ENCODE measurements at regions not wholly inside any gene's neighbourhood (a gene's known extent, or its start where the extent isn't known, plus 50 kb on each side); places are given as distances from the start of the nearest gene placed in this dataset.

DNA sequence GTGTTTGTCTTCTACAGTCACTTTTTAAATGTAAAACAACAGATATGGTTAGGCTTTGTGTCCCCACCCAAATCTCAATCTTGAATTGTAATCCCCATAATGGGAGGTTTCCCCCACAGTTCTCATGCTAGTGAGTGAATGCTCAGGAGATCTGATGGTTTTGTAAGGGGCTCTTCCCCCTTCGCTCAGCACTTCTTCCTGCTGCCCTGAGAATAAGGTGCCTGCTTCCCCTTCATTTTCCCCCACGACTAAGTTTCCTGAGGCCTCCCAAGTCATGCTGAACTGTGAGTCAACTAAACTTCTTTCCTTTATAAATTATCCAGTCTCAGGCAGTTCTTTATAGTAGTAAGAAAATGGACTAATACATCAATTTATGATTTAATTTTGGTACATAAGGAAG is 118.0 kb upstream of the SNTG2 start:
- Histone ChIP-seq H3K27ac (ENCODE audit: extremely low read depth, low read depth, low read length) (no peak overlapping the region), H3K9me3 (ENCODE audit: control insufficient read depth, insufficient read depth, low read depth, low read length) (no peaks in the 10 kb centered on the region), H3K4me1 (ENCODE audit: control insufficient read depth, insufficient read depth, low read length) (no peaks in the 10 kb centered on the region), H3K4me3 (ENCODE audit: low read depth, low read length) (no peak overlapping the region), H3K36me3 (ENCODE audit: control insufficient read depth in 2 of 2, insufficient read depth in 1 of 2, low read length in 2 of 2) (no peaks in the 10 kb centered on the region)
- TF ChIP-seq TCF7L2 (IDR thresholded peaks at IDR 0.05; ENCODE audit: borderline replicate concordance, low read depth, low read length) (no peak), ZFP69B (tag by site-specific recombination; IDR thresholded peaks at IDR 0.05) (no peak)
- ChIA-PET POLR2A (no interaction called here), CTCF (no interaction called here)

DNA sequence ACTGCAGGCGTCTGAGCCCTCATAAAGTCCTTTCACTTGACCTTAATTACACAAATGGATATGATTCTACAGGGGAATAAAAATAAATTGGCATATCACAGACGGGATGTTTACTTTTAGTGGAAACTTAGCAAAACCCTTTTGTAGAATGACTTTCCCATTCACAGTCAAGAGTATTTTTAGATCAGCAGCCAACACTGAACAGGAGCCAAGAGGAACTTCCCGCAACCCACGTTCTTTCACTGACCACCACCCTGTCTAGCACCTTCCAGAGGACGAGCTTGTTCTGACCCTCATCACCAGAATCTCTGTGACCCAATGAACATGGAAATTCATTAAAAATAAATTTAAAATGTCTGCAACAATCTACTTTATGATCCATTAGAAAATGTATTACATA is 119.0 kb upstream of the SNTG2 start:
- Histone ChIP-seq H3K9me3 (ENCODE audit: control insufficient read depth, insufficient read depth, low read depth, low read length) (no peaks in the 10 kb centered on the region), H3K27ac (ENCODE audit: extremely low read depth, low read depth, low read length) (no peak overlapping the region), H3K4me1 (ENCODE audit: control insufficient read depth, insufficient read depth, low read length) (no peaks in the 10 kb centered on the region), H3K4me3 (ENCODE audit: low read depth, low read length) (no peak overlapping the region), H3K36me3 (ENCODE audit: control insufficient read depth in 2 of 2, insufficient read depth in 1 of 2, low read length in 2 of 2) (no peaks in the 10 kb centered on the region)
- TF ChIP-seq ZNF146 (tag by site-specific recombination; IDR thresholded peaks at IDR 0.05) (no peak), ZNF302 (tag by site-specific recombination; IDR thresholded peaks at IDR 0.05; ENCODE audit: low read depth) (no peak), GLIS2 (tag by site-specific recombination; IDR thresholded peaks at IDR 0.05) (no peak), ZNF292 (tag by site-specific recombination; IDR thresholded peaks at IDR 0.05; ENCODE audit: borderline replicate concordance, low read depth) (no peak), ZNF248 (tag by site-specific recombination; IDR thresholded peaks at IDR 0.05) (no peak), ZNF600 (tag by site-specific recombination; IDR thresholded peaks at IDR 0.05) (no peak), ZBTB48 (tag by site-specific recombination; IDR thresholded peaks at IDR 0.05) (no peak), SALL2 (tag by site-specific recombination; IDR thresholded peaks at IDR 0.05; ENCODE audit: borderline replicate concordance) (no peak), ZNF157 (tag by site-specific recombination; IDR thresholded peaks at IDR 0.05) (no peak), ZNF423 (tag by site-specific recombination; IDR thresholded peaks at IDR 0.05) (no peak), ZNF707 (tag by site-specific recombination; IDR thresholded peaks at IDR 0.05) (no peak)
- TF ChIP-seq, protein P1, sequence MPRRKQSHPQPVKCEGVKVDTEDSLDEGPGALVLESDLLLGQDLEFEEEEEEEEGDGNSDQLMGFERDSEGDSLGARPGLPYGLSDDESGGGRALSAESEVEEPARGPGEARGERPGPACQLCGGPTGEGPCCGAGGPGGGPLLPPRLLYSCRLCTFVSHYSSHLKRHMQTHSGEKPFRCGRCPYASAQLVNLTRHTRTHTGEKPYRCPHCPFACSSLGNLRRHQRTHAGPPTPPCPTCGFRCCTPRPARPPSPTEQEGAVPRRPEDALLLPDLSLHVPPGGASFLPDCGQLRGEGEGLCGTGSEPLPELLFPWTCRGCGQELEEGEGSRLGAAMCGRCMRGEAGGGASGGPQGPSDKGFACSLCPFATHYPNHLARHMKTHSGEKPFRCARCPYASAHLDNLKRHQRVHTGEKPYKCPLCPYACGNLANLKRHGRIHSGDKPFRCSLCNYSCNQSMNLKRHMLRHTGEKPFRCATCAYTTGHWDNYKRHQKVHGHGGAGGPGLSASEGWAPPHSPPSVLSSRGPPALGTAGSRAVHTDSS (tag by site-specific recombination; IDR thresholded peaks at IDR 0.05) = no peak
- TF ChIP-seq, protein P2, sequence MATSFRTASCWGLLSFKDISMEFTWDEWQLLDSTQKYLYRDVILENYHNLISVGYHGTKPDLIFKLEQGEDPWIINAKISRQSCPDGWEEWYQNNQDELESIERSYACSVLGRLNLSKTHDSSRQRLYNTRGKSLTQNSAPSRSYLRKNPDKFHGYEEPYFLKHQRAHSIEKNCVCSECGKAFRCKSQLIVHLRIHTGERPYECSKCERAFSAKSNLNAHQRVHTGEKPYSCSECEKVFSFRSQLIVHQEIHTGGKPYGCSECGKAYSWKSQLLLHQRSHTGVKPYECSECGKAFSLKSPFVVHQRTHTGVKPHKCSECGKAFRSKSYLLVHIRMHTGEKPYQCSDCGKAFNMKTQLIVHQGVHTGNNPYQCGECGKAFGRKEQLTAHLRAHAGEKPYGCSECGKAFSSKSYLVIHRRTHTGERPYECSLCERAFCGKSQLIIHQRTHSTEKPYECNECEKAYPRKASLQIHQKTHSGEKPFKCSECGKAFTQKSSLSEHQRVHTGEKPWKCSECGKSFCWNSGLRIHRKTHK (tag by site-specific recombination; IDR thresholded peaks at IDR 0.05) = no peak
- TF ChIP-seq, protein P3, sequence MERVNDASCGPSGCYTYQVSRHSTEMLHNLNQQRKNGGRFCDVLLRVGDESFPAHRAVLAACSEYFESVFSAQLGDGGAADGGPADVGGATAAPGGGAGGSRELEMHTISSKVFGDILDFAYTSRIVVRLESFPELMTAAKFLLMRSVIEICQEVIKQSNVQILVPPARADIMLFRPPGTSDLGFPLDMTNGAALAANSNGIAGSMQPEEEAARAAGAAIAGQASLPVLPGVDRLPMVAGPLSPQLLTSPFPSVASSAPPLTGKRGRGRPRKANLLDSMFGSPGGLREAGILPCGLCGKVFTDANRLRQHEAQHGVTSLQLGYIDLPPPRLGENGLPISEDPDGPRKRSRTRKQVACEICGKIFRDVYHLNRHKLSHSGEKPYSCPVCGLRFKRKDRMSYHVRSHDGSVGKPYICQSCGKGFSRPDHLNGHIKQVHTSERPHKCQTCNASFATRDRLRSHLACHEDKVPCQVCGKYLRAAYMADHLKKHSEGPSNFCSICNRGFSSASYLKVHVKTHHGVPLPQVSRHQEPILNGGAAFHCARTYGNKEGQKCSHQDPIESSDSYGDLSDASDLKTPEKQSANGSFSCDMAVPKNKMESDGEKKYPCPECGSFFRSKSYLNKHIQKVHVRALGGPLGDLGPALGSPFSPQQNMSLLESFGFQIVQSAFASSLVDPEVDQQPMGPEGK (tag by site-specific recombination; IDR thresholded peaks at IDR 0.05) = no peak
- TF ChIP-seq, protein P4, sequence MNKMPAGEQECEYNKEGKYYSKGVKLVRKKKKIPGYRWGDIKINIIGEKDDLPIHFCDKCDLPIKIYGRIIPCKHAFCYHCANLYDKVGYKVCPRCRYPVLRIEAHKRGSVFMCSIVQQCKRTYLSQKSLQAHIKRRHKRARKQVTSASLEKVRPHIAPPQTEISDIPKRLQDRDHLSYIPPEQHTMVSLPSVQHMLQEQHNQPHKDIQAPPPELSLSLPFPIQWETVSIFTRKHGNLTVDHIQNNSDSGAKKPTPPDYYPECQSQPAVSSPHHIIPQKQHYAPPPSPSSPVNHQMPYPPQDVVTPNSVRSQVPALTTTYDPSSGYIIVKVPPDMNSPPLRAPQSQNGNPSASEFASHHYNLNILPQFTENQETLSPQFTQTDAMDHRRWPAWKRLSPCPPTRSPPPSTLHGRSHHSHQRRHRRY (tag by site-specific recombination; IDR thresholded peaks at IDR 0.05) = no peak
- TF ChIP-seq, protein P5, sequence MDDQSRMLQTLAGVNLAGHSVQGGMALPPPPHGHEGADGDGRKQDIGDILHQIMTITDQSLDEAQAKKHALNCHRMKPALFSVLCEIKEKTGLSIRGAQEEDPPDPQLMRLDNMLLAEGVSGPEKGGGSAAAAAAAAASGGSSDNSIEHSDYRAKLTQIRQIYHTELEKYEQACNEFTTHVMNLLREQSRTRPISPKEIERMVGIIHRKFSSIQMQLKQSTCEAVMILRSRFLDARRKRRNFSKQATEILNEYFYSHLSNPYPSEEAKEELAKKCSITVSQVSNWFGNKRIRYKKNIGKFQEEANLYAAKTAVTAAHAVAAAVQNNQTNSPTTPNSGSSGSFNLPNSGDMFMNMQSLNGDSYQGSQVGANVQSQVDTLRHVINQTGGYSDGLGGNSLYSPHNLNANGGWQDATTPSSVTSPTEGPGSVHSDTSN (CRISPR knock-in tag; IDR thresholded peaks at IDR 0.05) = no peak
- ChIA-PET POLR2A (no interaction called here), CTCF (no interaction called here)
